Psoas muscle (tissue), 7 donors: ENCODE measurements at regions not wholly inside any gene's neighbourhood (a gene's known extent, or its start where the extent isn't known, plus 50 kb on each side); places are given as distances from the start of the nearest gene placed in this dataset.
"Not testable (repeated sequence)": the region's sequence is repeated elsewhere in the genome, so short reads cannot be mapped to it uniquely, and the experiment has no call there.

Experiments used
- ATAC-seq, 4 donors: fragments of 200-7000 bp; cut with Tn5 transposase; one replicate each; pipeline ENCODE4 v1.9.1; 2020; ENCODE audit warnings: moderate library complexity in 3 of 4, mild to moderate bottlenecking in 2 of 4
- DNase-seq, 2 donors: peaks; one replicate each; pipeline ENCODE4 v3.0.0-alpha.2; 2020
- H3K27ac ChIP-seq: fragments of 200-600 bp; one replicate; pipeline ENCODE4 v1.8.0; 2022
- H3K27me3 ChIP-seq, 3 donors: fragments of 200-600 bp in 1 of 3; one replicate each; pipeline versions ENCODE4 v1.6.1 to v1.8.0; 2013 to 2022; ENCODE audit warnings: low read length in 2 of 3, mild to moderate bottlenecking in 2 of 3, moderate library complexity in 1 of 3; ENCODE audit not compliant: insufficient read depth in 3 of 3
- H3K36me3 ChIP-seq, 2 donors: fragments of 200-600 bp in 1 of 2; one replicate each; pipeline versions ENCODE4 v1.6.1 to v1.8.0; 2013 to 2022; ENCODE audit warnings: low read depth in 1 of 2, mild to moderate bottlenecking in 1 of 2, moderate library complexity in 1 of 2; ENCODE audit not compliant: insufficient read depth in 1 of 2
- H3K4me1 ChIP-seq: fragments of 200-600 bp; one replicate; pipeline ENCODE4 v1.8.0; 2022
- H3K4me3 ChIP-seq: fragments of 200-600 bp; one replicate; pipeline ENCODE4 v1.8.0; 2022; ENCODE audit warnings: mild to moderate bottlenecking
- H3K9me3 ChIP-seq: fragments of 200-600 bp; one replicate; pipeline ENCODE4 v1.8.0; 2022
- CTCF ChIP-seq: fragments of 200-600 bp; IDR thresholded peaks from one replicate; pipeline ENCODE4 v1.8.0; 2022; ENCODE audit warnings: antibody characterized with exemption
- WGBS, 3 donors: extraction: QIAGEN DNeasy Blood & Tissue Kit; methylation state at CpG; one replicate each; pipeline versions ENCODE4 v1.1.6 to v1.1.7; 2013; 5-methylcytosine and 5-hydroxymethylcytosine counted together
- intact Hi-C, 2 donors: fragments of 100-400 bp; cut with DNase I; formaldehyde crosslinking; loops; one replicate each; pipeline versions ENCODE4 v1.11.0 to v1.14.2; 2022
- donor health status: healthy with polysubstance abuse.
- donor health status: DM: no; HTN: no; CAD: no; lungs with moderate emphysema.
- donor health status: Bipolar disorder and iron deficiency.
- donor health status: healthy.
- donor health status: DM: yes; HTN: yes; CAD: no.
- donor health status: DM: no; HTN: no; CAD: no.
- donor health status: DM: yes; HTN: yes; CAD: no.

- ATAC-seq (no peak), DNase-seq (no peak)
- WGBS, 3 donors = 73 to 94% (median 83%) methylated on average over 3 of the region's 3 CpGs
- no peak for TF ChIP-seq CTCF
- Histone ChIP-seq H3K36me3 (no peaks in the 10 kb centered on the region), H3K4me1 (peaks cover 24% of the 10 kb centered on the region), H3K27me3 (peaks cover 0 to 3% (median 0%) of the 10 kb centered on the region in 3 donors), H3K9me3 (no peaks in the 10 kb centered on the region), H3K4me3 (no peak overlapping the region), H3K27ac (no peak overlapping the region)
- intact Hi-C loops = no loop called here
Measured at GRCh38 chr1:30518696-30519095, 204.7 kb downstream of the MATN1 start.

- 69 to 83% (median 73%) methylated on average over 2 of the region's 2 CpGs for WGBS, 3 donors
- intact Hi-C loops = no loop called here
- DNase-seq = no peak
- peaks cover 19% of the 10 kb centered on the region for H3K4me1 ChIP-seq
- ATAC-seq = no peak
- no peaks in the 10 kb centered on the region for H3K9me3 ChIP-seq
- peaks cover 0 to 3% (median 0%) of the 10 kb centered on the region in 3 donors for H3K27me3 ChIP-seq
- no peak overlapping the region for H3K4me3 ChIP-seq
- no peaks in the 10 kb centered on the region for H3K36me3 ChIP-seq
- no peak for TF ChIP-seq CTCF
- H3K27ac ChIP-seq = no peak overlapping the region
Measured at GRCh38 chr1:30518186-30518585, 205.2 kb downstream of the MATN1 start.

- ATAC-seq, H3K36me3 ChIP-seq, H3K4me3 ChIP-seq, H3K27ac ChIP-seq, DNase-seq, H3K27me3 ChIP-seq, H3K9me3 ChIP-seq, intact Hi-C loops: not testable (repeated sequence)
- 72 to 89% (median 84%) methylated on average over 6 of the region's 6 CpGs for WGBS, 3 donors
- H3K4me1 ChIP-seq = peaks cover 15% of the 10 kb centered on the region
Measured at GRCh38 chr1:30517666-30518065, 205.7 kb downstream of the MATN1 start.

- H3K27me3 ChIP-seq, H3K9me3 ChIP-seq, H3K4me3 ChIP-seq, DNase-seq, H3K27ac ChIP-seq, intact Hi-C loops, ATAC-seq, H3K36me3 ChIP-seq: not testable (repeated sequence)
- WGBS, 3 donors = 85 to 100% (median 86%) methylated on average over 3 to 7 of the region's 7 CpGs
- H3K4me1 ChIP-seq = peaks cover 13% of the 10 kb centered on the region
Measured at GRCh38 chr1:30517241-30517640, 206.1 kb downstream of the MATN1 start.

- peaks cover 0 to 3% (median 0%) of the 10 kb centered on the region in 3 donors for H3K27me3 ChIP-seq
- H3K9me3 ChIP-seq = no peaks in the 10 kb centered on the region
- WGBS, 3 donors = 86 to 89% (median 86%) methylated on average over 4 of the region's 4 CpGs
- intact Hi-C loops = no loop called here
- H3K4me1 ChIP-seq = peaks cover 6% of the 10 kb centered on the region
- TF ChIP-seq CTCF = no peak
- no peak overlapping the region for H3K4me3 ChIP-seq
- H3K36me3 ChIP-seq = no peaks in the 10 kb centered on the region
- DNase-seq = no peak
- ATAC-seq = no peak
- H3K27ac ChIP-seq = no peak overlapping the region
Measured at GRCh38 chr1:30516485-30516858, 206.9 kb downstream of the MATN1 start.

GRCh38 chr1:30515755-30516484 is 207.5 kb downstream of the MATN1 start:
- peaks cover 0 to 3% (median 0%) of the 10 kb centered on the region in 3 donors for H3K27me3 ChIP-seq
- intact Hi-C loops = no loop called here

More at GRCh38 chr1:30515755-30516484, 207.5 kb downstream of the MATN1 start:
- ATAC-seq (no peak), DNase-seq (no peak)
- no peak for TF ChIP-seq CTCF
- Histone ChIP-seq H3K27ac (no peak overlapping the region), H3K4me3 (no peak overlapping the region), H3K4me1 (peaks cover under 1% of the 10 kb centered on the region), H3K9me3 (no peaks in the 10 kb centered on the region), H3K36me3 (no peaks in the 10 kb centered on the region)
- WGBS, 3 donors = 77 to 80% (median 78%) methylated on average over 10 of the region's 10 CpGs
